Neural progenitor cell (in vitro differentiated cells): ENCODE measurements at regions not wholly inside any gene's neighbourhood (a gene's known extent, or its start where the extent isn't known, plus 50 kb on each side); places are given as distances from the start of the nearest gene placed in this dataset.
A peak's percentile ranks its signal among the peaks of the same experiment; 100 is the strongest.

ENCODE experiments used
- DNase-seq: peaks from one replicate; pipeline ENCODE4 v3.0.0-alpha.2; 2016; ENCODE audit warnings: low spot score
- H2AFZ ChIP-seq: fragments of 200-600 bp; sonication (generic); replicated peaks from 2 replicates; pipeline ENCODE4 v1.6.1; 2016; ENCODE audit warnings: antibody characterized with exemption
- H3F3A ChIP-seq: fragments of 200-600 bp; sonication (generic); 2 replicates; pipeline ENCODE4 v1.6.1; 2016; ENCODE audit warnings: antibody characterized with exemption, low read depth
- H3K27ac ChIP-seq: fragments of 200-600 bp; sonication (generic); 2 replicates; pipeline ENCODE4 v1.5.1; 2016; ENCODE audit warnings: mild to moderate bottlenecking
- H3K27me3 ChIP-seq: fragments of 200-600 bp; sonication (generic); 2 replicates; pipeline ENCODE4 v1.6.1; 2016; ENCODE audit warnings: mild to moderate bottlenecking, moderate library complexity
- H3K36me3 ChIP-seq: fragments of 200-600 bp; sonication (generic); 2 replicates; pipeline ENCODE4 v1.5.1; 2016
- H3K4me1 ChIP-seq: fragments of 200-600 bp; sonication (generic); 2 replicates; pipeline ENCODE4 v1.6.1; 2016; ENCODE audit warnings: mixed run types
- H3K4me2 ChIP-seq: fragments of 200-600 bp; sonication (generic); 2 replicates; pipeline ENCODE4 v1.6.1; 2016
- H3K4me3 ChIP-seq: fragments of 200-600 bp; sonication (generic); 2 replicates; pipeline ENCODE4 v1.5.1; 2016
- H3K79me2 ChIP-seq: fragments of 200-600 bp; sonication (generic); 2 replicates; pipeline ENCODE4 v1.6.1; 2016; ENCODE audit warnings: low read depth
- H3K9ac ChIP-seq: fragments of 200-600 bp; sonication (generic); 2 replicates; pipeline ENCODE4 v1.6.1; 2016
- H3K9me3 ChIP-seq: fragments of 200-600 bp; sonication (generic); 2 replicates; pipeline ENCODE4 v1.5.1; 2016; ENCODE audit warnings: low read depth
- H4K20me1 ChIP-seq: fragments of 200-600 bp; sonication (generic); 2 replicates; pipeline ENCODE4 v1.6.1; 2016; ENCODE audit warnings: low read depth
- H3K27ac Mint-ChIP-seq: 3 replicates; pipeline ENCODE4 v1.8.0; 2021; ENCODE audit warnings: mixed read lengths
- H3K27me3 Mint-ChIP-seq: 2 replicates; pipeline ENCODE4 v1.8.0; 2022; ENCODE audit warnings: low read depth, mild to moderate bottlenecking, inconsistent platforms, moderate library complexity, mixed read lengths; ENCODE audit not compliant: insufficient read depth
- H3K36me3 Mint-ChIP-seq: 3 replicates; pipeline ENCODE4 v1.8.0; 2021; ENCODE audit warnings: mixed read lengths
- H3K4me1 Mint-ChIP-seq: 3 replicates; pipeline ENCODE4 v1.8.0; 2021; ENCODE audit warnings: mixed read lengths
- H3K4me3 Mint-ChIP-seq: 3 replicates; pipeline ENCODE4 v1.8.0; 2021; ENCODE audit warnings: mild to moderate bottlenecking, moderate library complexity, mixed read lengths
- H3K9me3 Mint-ChIP-seq: 3 replicates; pipeline ENCODE4 v1.8.0; 2020; ENCODE audit warnings: mixed read lengths
- EZH2 ChIP-seq: fragments of 200-600 bp; sonication (generic); IDR thresholded peaks from 2 replicates; pipeline ENCODE4 v1.6.1; 2017; ENCODE audit warnings: antibody characterized with exemption, mild to moderate bottlenecking, moderate library complexity
- EZH2phosphoT487 ChIP-seq: fragments of 200-600 bp; sonication (generic); IDR thresholded peaks from 2 replicates; pipeline ENCODE4 v1.6.1; 2017; ENCODE audit warnings: antibody characterized with exemption
- TF ChIP-seq, protein P1 (sequence below): fragments of 200-600 bp; sonication (generic); IDR thresholded peaks from 2 replicates; pipeline ENCODE4 v1.5.1; 2017; ENCODE audit warnings: antibody characterized with exemption, mild to moderate bottlenecking

DNA sequence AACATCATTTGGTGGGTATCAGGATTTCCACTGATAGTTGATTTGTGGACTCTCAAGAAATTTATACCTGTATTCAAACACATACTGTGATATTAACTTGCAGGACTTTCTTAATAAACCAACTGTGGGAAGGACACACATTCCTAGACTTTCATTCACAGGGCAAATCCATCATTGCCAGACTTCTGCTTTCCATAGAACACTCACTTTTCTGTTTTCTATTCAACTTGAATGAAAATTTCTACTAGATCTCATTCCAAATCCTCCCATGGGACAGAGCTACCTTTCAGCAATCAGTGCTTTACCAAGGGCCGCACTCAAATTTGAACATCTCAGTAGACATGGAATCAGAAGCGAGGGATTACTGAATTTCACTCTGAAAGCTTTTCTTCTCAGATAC lies 612.5 kb downstream of the IRS1 start:
- H3K4me1 ChIP-seq, result peaks cover 19% of the 10 kb centered on the region
- H3K27ac Mint-ChIP-seq, result peak overlapping the region; percentile 47
- no peaks in the 10 kb centered on the region for H3K27me3 ChIP-seq
- no peaks in the 10 kb centered on the region for H3K79me2 ChIP-seq
- peaks cover 12% of the 10 kb centered on the region for H3K9me3 Mint-ChIP-seq
- no peaks in the 10 kb centered on the region for H3K27me3 Mint-ChIP-seq
- no peak overlapping the region for H2AFZ ChIP-seq
- H3K4me3 Mint-ChIP-seq, result no peak overlapping the region
- no peak overlapping the region for H3K27ac ChIP-seq
- H3K9me3 ChIP-seq, result no peaks in the 10 kb centered on the region
- H3K36me3 ChIP-seq, result no peaks in the 10 kb centered on the region
- no peak overlapping the region for H3K9ac ChIP-seq
- H3F3A ChIP-seq, result no peaks in the 10 kb centered on the region
- H4K20me1 ChIP-seq, result no peaks in the 10 kb centered on the region
- peaks cover 2% of the 10 kb centered on the region for H3K36me3 Mint-ChIP-seq
- no peak overlapping the region for H3K4me2 ChIP-seq
- TF ChIP-seq, protein P1, sequence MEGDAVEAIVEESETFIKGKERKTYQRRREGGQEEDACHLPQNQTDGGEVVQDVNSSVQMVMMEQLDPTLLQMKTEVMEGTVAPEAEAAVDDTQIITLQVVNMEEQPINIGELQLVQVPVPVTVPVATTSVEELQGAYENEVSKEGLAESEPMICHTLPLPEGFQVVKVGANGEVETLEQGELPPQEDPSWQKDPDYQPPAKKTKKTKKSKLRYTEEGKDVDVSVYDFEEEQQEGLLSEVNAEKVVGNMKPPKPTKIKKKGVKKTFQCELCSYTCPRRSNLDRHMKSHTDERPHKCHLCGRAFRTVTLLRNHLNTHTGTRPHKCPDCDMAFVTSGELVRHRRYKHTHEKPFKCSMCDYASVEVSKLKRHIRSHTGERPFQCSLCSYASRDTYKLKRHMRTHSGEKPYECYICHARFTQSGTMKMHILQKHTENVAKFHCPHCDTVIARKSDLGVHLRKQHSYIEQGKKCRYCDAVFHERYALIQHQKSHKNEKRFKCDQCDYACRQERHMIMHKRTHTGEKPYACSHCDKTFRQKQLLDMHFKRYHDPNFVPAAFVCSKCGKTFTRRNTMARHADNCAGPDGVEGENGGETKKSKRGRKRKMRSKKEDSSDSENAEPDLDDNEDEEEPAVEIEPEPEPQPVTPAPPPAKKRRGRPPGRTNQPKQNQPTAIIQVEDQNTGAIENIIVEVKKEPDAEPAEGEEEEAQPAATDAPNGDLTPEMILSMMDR, result no peak
- TF ChIP-seq EZH2, result no peak
- no peak for TF ChIP-seq EZH2phosphoT487
- peaks cover 22% of the 10 kb centered on the region for H3K4me1 Mint-ChIP-seq
- no peak for DNase-seq
- H3K4me3 ChIP-seq, result no peak overlapping the region

GRCh38 chr2:226185616-226186211 lies 613.9 kb downstream of the IRS1 start:
- Histone ChIP-seq H2AFZ (peak overlapping the region; percentile 4), H3K27ac (no peak overlapping the region), H4K20me1 (no peaks in the 10 kb centered on the region), H3F3A (no peaks in the 10 kb centered on the region), H3K4me1 (peaks cover 23% of the 10 kb centered on the region), H3K9me3 (no peaks in the 10 kb centered on the region), H3K79me2 (no peaks in the 10 kb centered on the region), H3K9ac (no peak overlapping the region), H3K4me3 (no peak overlapping the region), H3K27me3 (no peaks in the 10 kb centered on the region), H3K4me2 (peak overlapping the region; percentile 1), H3K36me3 (no peaks in the 10 kb centered on the region)
- Mint-ChIP-seq H3K27me3 (no peaks in the 10 kb centered on the region), H3K9me3 (peaks cover 11% of the 10 kb centered on the region), H3K27ac (peak overlapping the region; percentile 57), H3K4me1 (peaks cover 22% of the 10 kb centered on the region), H3K4me3 (no peak overlapping the region), H3K36me3 (peaks cover 2% of the 10 kb centered on the region)
- TF ChIP-seq EZH2phosphoT487 (no peak), EZH2 (no peak)
- TF ChIP-seq, protein P1, result no peak
- DNase-seq, result peak; percentile 43

- Histone ChIP-seq H3K27me3 (no peaks in the 10 kb centered on the region), H3K9ac (no peak overlapping the region), H3F3A (no peaks in the 10 kb centered on the region), H3K79me2 (no peaks in the 10 kb centered on the region), H3K4me1 (peaks cover 26% of the 10 kb centered on the region), H4K20me1 (no peaks in the 10 kb centered on the region), H3K4me2 (peak overlapping the region; percentile 1), H3K36me3 (no peaks in the 10 kb centered on the region), H2AFZ (peak overlapping the region; percentile 4), H3K4me3 (no peak overlapping the region), H3K27ac (no peak overlapping the region), H3K9me3 (no peaks in the 10 kb centered on the region)
- Mint-ChIP-seq H3K27ac (peak overlapping the region; percentile 46), H3K4me3 (peak overlapping the region; percentile 14), H3K4me1 (peaks cover 22% of the 10 kb centered on the region), H3K27me3 (no peaks in the 10 kb centered on the region), H3K9me3 (peaks cover 12% of the 10 kb centered on the region), H3K36me3 (peaks cover 2% of the 10 kb centered on the region)
- no peak for DNase-seq
- no peak for TF ChIP-seq EZH2phosphoT487
- no peak for TF ChIP-seq EZH2
- TF ChIP-seq, protein P1, result no peak
Observed at GRCh38 chr2:226184940-226185615, 614.5 kb downstream of the IRS1 start.
